CD4-positive, alpha-beta T cell (primary cell): ENCODE measurements at regions not wholly inside any gene's neighbourhood (a gene's known extent, or its start where the extent isn't known, plus 50 kb on each side); places are given as distances from the start of the nearest gene placed in this dataset.

Experiments
- ATAC-seq: fragments of 200-7000 bp; cut with Tn5 transposase; one replicate; pipeline ENCODE4 v1.10.0; 2022; ENCODE audit warnings: mild to moderate bottlenecking; ENCODE audit not compliant: poor library complexity
- CTCF ChIA-PET: fragments of 350-600 bp; sonication (Branson Sonifier 250); formaldehyde crosslinking; loops from one replicate; lab custom pipeline; 2021; ENCODE audit warnings: antibody characterized with exemption, inconsistent platforms; lab: Charles Lee
- POLR2A ChIA-PET: fragments of 350-600 bp; sonication (Branson Sonifier 250); formaldehyde crosslinking; loops from one replicate; lab custom pipeline; 2021; ENCODE audit warnings: antibody characterized with exemption, inconsistent platforms; lab: Charles Lee
- DNase-seq, 14 experiments: peaks; one replicate each; pipeline ENCODE4 v3.0.0-alpha.2; 2013 to 2020; ENCODE audit warnings: mixed read lengths in 2 of 14
- H3K27ac ChIP-seq, 2 donors: one replicate each; pipeline versions ENCODE4 v1.5.1 to v1.7.0; 2013; ENCODE audit warnings: low read length in 2 of 2, low read depth in 1 of 2, mild to moderate bottlenecking in 1 of 2
- H3K27me3 ChIP-seq, 2 experiments: 1 replicate in 1 of 2; 2 replicates in 1 of 2; pipeline versions ENCODE4 v1.6.1 to v1.7.0; 2013; ENCODE audit warnings: low read length in 2 of 2, control low read depth in 1 of 2, mild to moderate bottlenecking in 1 of 2, moderate library complexity in 1 of 2; ENCODE audit not compliant: insufficient read depth in 2 of 2, control insufficient read depth in 1 of 2
- H3K36me3 ChIP-seq: one replicate; pipeline ENCODE4 v1.6.1; 2013; ENCODE audit warnings: low read length, control low read depth; ENCODE audit not compliant: insufficient read depth
- H3K4me1 ChIP-seq: one replicate; pipeline ENCODE4 v1.6.1; 2013; ENCODE audit warnings: low read length, control low read depth; ENCODE audit not compliant: insufficient read depth
- H3K4me3 ChIP-seq: one replicate; pipeline ENCODE4 v1.5.1; 2013; ENCODE audit warnings: mild to moderate bottlenecking, low read length, moderate library complexity
- H3K9me3 ChIP-seq, 2 experiments: 1 replicate in 1 of 2; 2 replicates in 1 of 2; pipeline versions ENCODE4 v1.6.1 to v1.7.0; 2013; ENCODE audit warnings: low read length in 2 of 2, mild to moderate bottlenecking in 2 of 2, control low read depth in 1 of 2, moderate library complexity in 1 of 2; ENCODE audit not compliant: control insufficient read depth in 1 of 2, insufficient read depth in 1 of 2
- H3K27ac Mint-ChIP-seq: one replicate; pipeline ENCODE4 v1.8.0; 2020; ENCODE audit warnings: mixed read lengths
- H3K27me3 Mint-ChIP-seq: one replicate; pipeline ENCODE4 v1.8.0; 2021; ENCODE audit warnings: mixed read lengths
- H3K36me3 Mint-ChIP-seq: one replicate; pipeline ENCODE4 v1.8.0; 2021; ENCODE audit warnings: low read depth, mixed read lengths
- H3K4me1 Mint-ChIP-seq: one replicate; pipeline ENCODE4 v1.8.0; 2021; ENCODE audit warnings: low read depth, mixed read lengths
- H3K4me3 Mint-ChIP-seq: one replicate; pipeline ENCODE4 v1.8.0; 2020; ENCODE audit warnings: mild to moderate bottlenecking, mixed read lengths
- H3K9me3 Mint-ChIP-seq: one replicate; pipeline ENCODE4 v1.8.0; 2020; ENCODE audit warnings: mixed read lengths
- intact Hi-C, 2 experiments: fragments of 100-400 bp; cut with DNase I in 1 of 2; cut with micrococcal nuclease in 1 of 2; formaldehyde crosslinking; loops; one replicate each; pipeline versions ENCODE4 v1.15.1 to v1.9.0; 2023 to 2025; cut with DNase I, micrococcal nuclease
- TF ChIP-seq, protein P1 (sequence below): fragments of 200-600 bp; IDR thresholded peaks from one replicate; pipeline ENCODE4 v1.8.0; 2022; ENCODE audit warnings: antibody characterized with exemption, mild to moderate bottlenecking

DNA sequence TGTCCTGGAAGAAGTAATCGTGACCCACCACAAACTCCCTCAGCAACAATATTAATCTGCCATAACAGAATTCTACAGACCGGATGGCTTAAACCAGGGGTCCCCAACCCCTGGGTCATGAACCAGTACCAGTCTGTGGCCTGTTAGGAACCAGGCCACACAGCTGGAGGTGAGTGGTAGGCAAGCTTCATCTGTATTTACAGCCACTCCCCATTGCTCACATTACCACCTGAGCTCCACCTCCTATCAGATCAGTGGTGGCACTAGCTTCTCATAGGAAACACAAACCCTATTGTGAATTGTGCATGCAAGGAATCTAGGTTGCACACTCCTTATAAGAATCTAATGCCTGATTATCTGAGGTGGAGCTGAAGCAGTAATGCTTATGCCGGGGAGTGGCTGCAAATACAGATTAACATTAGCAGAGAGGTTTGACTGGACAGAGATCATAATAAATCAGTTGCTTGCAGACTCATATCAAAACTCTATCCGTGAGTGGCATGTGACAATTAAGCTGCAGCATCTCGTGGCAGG, 74.5 kb downstream of the NOG start:
- no peak overlapping the region for H3K4me3 Mint-ChIP-seq
- POLR2A ChIA-PET, result no interaction called here
- no peaks in the 10 kb centered on the region for H3K36me3 Mint-ChIP-seq
- no peak overlapping the region for H3K4me3 ChIP-seq
- no peak for DNase-seq
- peaks cover 18% of the 10 kb centered on the region for H3K27me3 Mint-ChIP-seq
- CTCF ChIA-PET, result no interaction called here
- no peaks in the 10 kb centered on the region for H3K9me3 Mint-ChIP-seq
- no peaks in the 10 kb centered on the region for H3K9me3 ChIP-seq
- H3K4me1 Mint-ChIP-seq, result no peaks in the 10 kb centered on the region
- intact Hi-C loops, result no loop called here
- no peak overlapping the region for H3K27ac Mint-ChIP-seq
- no peak overlapping the region for H3K27ac ChIP-seq
- ATAC-seq, result no peak
- H3K27me3 ChIP-seq, result no peaks in the 10 kb centered on the region
- no peaks in the 10 kb centered on the region for H3K36me3 ChIP-seq
- H3K4me1 ChIP-seq, result no peaks in the 10 kb centered on the region
- TF ChIP-seq, protein P1, sequence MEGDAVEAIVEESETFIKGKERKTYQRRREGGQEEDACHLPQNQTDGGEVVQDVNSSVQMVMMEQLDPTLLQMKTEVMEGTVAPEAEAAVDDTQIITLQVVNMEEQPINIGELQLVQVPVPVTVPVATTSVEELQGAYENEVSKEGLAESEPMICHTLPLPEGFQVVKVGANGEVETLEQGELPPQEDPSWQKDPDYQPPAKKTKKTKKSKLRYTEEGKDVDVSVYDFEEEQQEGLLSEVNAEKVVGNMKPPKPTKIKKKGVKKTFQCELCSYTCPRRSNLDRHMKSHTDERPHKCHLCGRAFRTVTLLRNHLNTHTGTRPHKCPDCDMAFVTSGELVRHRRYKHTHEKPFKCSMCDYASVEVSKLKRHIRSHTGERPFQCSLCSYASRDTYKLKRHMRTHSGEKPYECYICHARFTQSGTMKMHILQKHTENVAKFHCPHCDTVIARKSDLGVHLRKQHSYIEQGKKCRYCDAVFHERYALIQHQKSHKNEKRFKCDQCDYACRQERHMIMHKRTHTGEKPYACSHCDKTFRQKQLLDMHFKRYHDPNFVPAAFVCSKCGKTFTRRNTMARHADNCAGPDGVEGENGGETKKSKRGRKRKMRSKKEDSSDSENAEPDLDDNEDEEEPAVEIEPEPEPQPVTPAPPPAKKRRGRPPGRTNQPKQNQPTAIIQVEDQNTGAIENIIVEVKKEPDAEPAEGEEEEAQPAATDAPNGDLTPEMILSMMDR, result no peak

DNA sequence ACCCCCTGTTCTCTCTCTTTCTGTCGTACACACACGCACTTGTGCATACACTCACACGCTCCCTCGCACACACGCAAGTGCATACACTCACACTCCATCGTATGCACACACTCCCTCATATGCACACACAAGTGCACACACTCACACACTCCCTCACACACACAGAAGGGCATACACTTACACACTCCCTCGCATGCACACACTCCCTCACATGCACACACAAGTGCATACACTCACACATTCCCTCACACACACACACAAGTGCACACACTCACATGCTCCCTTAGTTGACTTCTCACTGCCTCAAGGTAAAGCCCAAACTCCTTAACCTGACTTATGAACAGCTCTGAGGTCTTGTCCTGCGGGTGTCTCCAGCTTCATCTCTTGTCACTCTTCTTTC, 78.7 kb downstream of the NOG start:
- CTCF ChIA-PET, result interaction anchor here (0.7 kb wide), 1 partner anchor 79 kb away, joined by 4 read pairs; no protein-coding TSS in a partner anchor
- DNase-seq, result no peak
- intact Hi-C loops, result loop anchor here in 1 of 2 experiments (10.0 kb wide), 1 partner anchor 167 kb away; no protein-coding TSS in a partner anchor

DNA sequence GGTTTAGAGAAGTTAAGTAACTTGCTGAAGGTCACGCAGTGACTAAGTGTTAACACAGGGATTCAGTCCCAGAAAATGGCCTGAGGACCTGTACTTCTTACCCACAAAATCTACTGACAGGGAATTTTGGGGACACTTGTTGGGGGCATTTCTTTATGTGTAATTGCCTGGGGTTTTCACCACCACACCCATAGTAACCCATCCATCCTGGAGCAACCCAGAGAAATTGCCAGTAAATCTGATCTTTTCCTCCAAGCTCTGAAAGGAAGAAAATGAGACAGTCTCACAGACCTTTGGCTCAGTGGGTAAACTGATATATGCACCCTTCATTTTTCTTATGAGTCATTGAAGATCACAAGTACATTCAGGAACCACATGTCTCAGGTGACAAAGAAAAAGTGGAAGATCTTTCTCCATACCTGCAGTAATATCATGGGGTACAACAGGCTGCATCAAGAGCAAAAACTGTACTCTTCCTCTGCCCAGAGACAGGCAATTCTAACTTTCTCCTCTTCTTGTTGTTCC, 81.0 kb downstream of the NOG start:
- Histone ChIP-seq H3K36me3 (no peaks in the 10 kb centered on the region), H3K27me3 (peaks cover 22 to 38% of the 10 kb centered on the region in 2 experiments), H3K4me1 (peaks cover 12% of the 10 kb centered on the region), H3K9me3 (peaks cover 0 to 8% of the 10 kb centered on the region in 2 experiments), H3K4me3 (no peak overlapping the region), H3K27ac (no peak overlapping the region)
- DNase-seq (no peak), ATAC-seq (no peak)
- ChIA-PET POLR2A (no interaction called here), CTCF (interaction anchor here (0.9 to 1.3 kb wide), 2 partner anchors 41 to 99 kb away, joined by 3 read pairs; no protein-coding TSS in a partner anchor)
- no peak overlapping the region for H3K4me3 Mint-ChIP-seq
- H3K9me3 Mint-ChIP-seq, result no peaks in the 10 kb centered on the region
- intact Hi-C loops, result loop anchor here in 1 of 2 experiments (10.0 kb wide), 1 partner anchor 170 kb away; no protein-coding TSS in a partner anchor
- no peaks in the 10 kb centered on the region for H3K4me1 Mint-ChIP-seq
- no peaks in the 10 kb centered on the region for H3K36me3 Mint-ChIP-seq
- H3K27me3 Mint-ChIP-seq, result peaks cover 53% of the 10 kb centered on the region
- TF ChIP-seq, protein P1, result no peak
- no peak overlapping the region for H3K27ac Mint-ChIP-seq

More for the DNA sequence above, 78.7 kb downstream of the NOG start:
- ATAC-seq, result no peak
- no peaks in the 10 kb centered on the region for H3K4me1 ChIP-seq
- Mint-ChIP-seq H3K27ac (no peak overlapping the region), H3K4me3 (no peak overlapping the region), H3K4me1 (no peaks in the 10 kb centered on the region), H3K9me3 (no peaks in the 10 kb centered on the region), H3K27me3 (peaks cover 31% of the 10 kb centered on the region), H3K36me3 (no peaks in the 10 kb centered on the region)
- TF ChIP-seq, protein P1, result no peak
- peaks cover 6 to 16% of the 10 kb centered on the region in 2 experiments for H3K27me3 ChIP-seq
- POLR2A ChIA-PET, result no interaction called here
- no peaks in the 10 kb centered on the region for H3K36me3 ChIP-seq
- no peak overlapping the region for H3K4me3 ChIP-seq
- no peak overlapping the region for H3K27ac ChIP-seq
- H3K9me3 ChIP-seq, result no peaks in the 10 kb centered on the region
